K562 (cell line): ENCODE measurements at regions not wholly inside any gene's neighbourhood (a gene's known extent, or its start where the extent isn't known, plus 50 kb on each side); places are given as distances from the start of the nearest gene placed in this dataset.
"Not testable (repeated sequence)": the region's sequence is repeated elsewhere in the genome, so short reads cannot be mapped to it uniquely, and the experiment has no call there.

Source experiments
- ATAC-seq: fragments of 200-7000 bp; cut with Tn5 transposase; 3 replicates; pipeline ENCODE4 v1.9.1; 2020; ENCODE audit warnings: moderate library complexity
- BruUV-seq: library from RNA; stranded (reverse); fragments of 400-500 nt; replicated peaks from 2 replicates; lab custom pipeline; 2021; lab: Mats Ljungman, UMichigan
- CTCF ChIA-PET: fragments of 300-600 bp; formaldehyde crosslinking; extraction: SDS; loops from one replicate; lab custom pipeline; 2021; ENCODE audit warnings: low intra/inter-chr PET ratio; lab: Yijun Ruan, JAX
- POLR2A ChIA-PET: fragments of 300-600, 350-650 bp; sonication (Branson Sonifier 250); formaldehyde crosslinking; extraction: SDS; loops from one replicate; lab custom pipeline; 2021; ENCODE audit warnings: antibody characterized with exemption, inconsistent platforms; lab: Yijun Ruan, JAX
- DNase-seq, 4 experiments: peaks; one replicate each; pipeline versions ENCODE4 v3.0.0 to v3.0.0-alpha.2; 2011 to 2018; ENCODE audit warnings: low spot score in 3 of 4, mixed read lengths in 3 of 4; ENCODE audit errors: extremely low read depth in 1 of 4
- FAIRE-seq: peaks from 2 replicates; lab custom pipeline; 2011; peaks lifted over from hg19 to GRCh38; lab: Jason Lieb, UNC
- H2AFZ ChIP-seq: 2 replicates; pipeline ENCODE4 v1.6.0; 2011; ENCODE audit warnings: low read depth, low read length, control low read depth, inconsistent platforms
- H3K27ac ChIP-seq: fragments of 200-600 bp; 3 replicates; pipeline ENCODE4 v1.8.0; 2011; ENCODE audit warnings: low read depth, mild to moderate bottlenecking, control low read depth, inconsistent platforms, low read length, moderate library complexity, mixed read lengths; ENCODE audit errors: extremely low read depth
- H3K27me3 ChIP-seq, 2 experiments: fragments of 300-600 bp in 1 of 2; 2 replicates in 1 of 2; 3 replicates in 1 of 2; pipeline versions ENCODE4 v1.6.0 to v1.8.0; 2011; ENCODE audit warnings: inconsistent platforms in 2 of 2, low read length in 2 of 2, mild to moderate bottlenecking in 1 of 2, mixed read lengths in 1 of 2, moderate library complexity in 1 of 2; ENCODE audit not compliant: control insufficient read depth in 2 of 2, insufficient read depth in 2 of 2
- H3K36me3 ChIP-seq: fragments of 300-600 bp; 3 replicates; pipeline ENCODE4 v1.8.0; 2011; ENCODE audit warnings: mild to moderate bottlenecking, low read length, inconsistent platforms; ENCODE audit not compliant: control insufficient read depth, insufficient read depth
- H3K4me1 ChIP-seq, 2 experiments: fragments of 200-600 bp in 1 of 2; replicated peaks in 1 of 2; 2 replicates in 1 of 2; 3 replicates in 1 of 2; pipeline versions ENCODE4 v1.5.1 to v1.8.0; 2011; ENCODE audit warnings: inconsistent platforms in 2 of 2, low read length in 2 of 2, mild to moderate bottlenecking in 1 of 2, mixed read lengths in 1 of 2, moderate library complexity in 1 of 2; ENCODE audit not compliant: control insufficient read depth in 2 of 2, insufficient read depth in 2 of 2
- H3K4me2 ChIP-seq: 2 replicates; pipeline ENCODE4 v1.6.1; 2011; ENCODE audit warnings: low read length, control low read depth, inconsistent platforms, mixed read lengths; ENCODE audit not compliant: insufficient read depth
- H3K4me3 ChIP-seq: fragments of 200-600 bp; sonication (generic), shearing (Covaris generic); 2 replicates; pipeline ENCODE4 v1.5.1; 2016; ENCODE audit warnings: control low read depth, inconsistent platforms
- H3K79me2 ChIP-seq: fragments of 200-600 bp; 3 replicates; pipeline ENCODE4 v1.8.0; 2011; ENCODE audit warnings: low read length, inconsistent platforms; ENCODE audit not compliant: control insufficient read depth, insufficient read depth
- H3K9ac ChIP-seq, 2 experiments: 2 replicates each; pipeline versions ENCODE4 v1.6.0 to v1.6.1; 2011; ENCODE audit warnings: low read depth in 2 of 2, low read length in 2 of 2, control low read depth in 1 of 2, inconsistent platforms in 1 of 2, mild to moderate bottlenecking in 1 of 2, mixed read lengths in 1 of 2; ENCODE audit not compliant: insufficient read depth in 1 of 2
- H3K9me1 ChIP-seq: one replicate; pipeline ENCODE4 v1.6.0; 2011; ENCODE audit warnings: inconsistent platforms, mild to moderate bottlenecking, low read length, moderate library complexity; ENCODE audit not compliant: control insufficient read depth, insufficient read depth
- H3K9me3 ChIP-seq: replicated peaks from 2 replicates; pipeline ENCODE4 v1.5.1; 2011; ENCODE audit warnings: low read depth, low read length, inconsistent platforms; ENCODE audit not compliant: control insufficient read depth, insufficient read depth
- H4K20me1 ChIP-seq: replicated peaks from 2 replicates; pipeline ENCODE4 v1.6.1; 2011; ENCODE audit warnings: low read length, inconsistent platforms, mixed read lengths; ENCODE audit not compliant: control insufficient read depth, insufficient read depth
- ZNF23 ChIP-seq: fragments of 250-450 bp; sonication (Bioruptor Pico); IDR thresholded peaks from 2 replicates; pipeline ENCODE4 v1.4.0; 2020; ENCODE audit warnings: mild to moderate bottlenecking
- WGBS: fragments of 100-300 bp; shearing (Covaris generic); methylation state at CpG from one replicate; pipeline ENCODE4 v1.1.6; 2016; ENCODE audit warnings: low coverage, mixed read lengths; ENCODE audit not compliant: insufficient coverage; ENCODE audit errors: missing lambda C conversion rate; 5-methylcytosine and 5-hydroxymethylcytosine counted together
- in situ Hi-C: fragments of 300-500 bp; cut with MboI; formaldehyde crosslinking; loops from 4 replicates; pipeline ENCODE4 v1.15.0; 2018; ENCODE audit warnings: inconsistent platforms, mixed read lengths
- intact Hi-C: fragments of 100-400 bp; cut with micrococcal nuclease; formaldehyde crosslinking; loops from 2 replicates; pipeline ENCODE4 v1.14.2; 2022

DNA sequence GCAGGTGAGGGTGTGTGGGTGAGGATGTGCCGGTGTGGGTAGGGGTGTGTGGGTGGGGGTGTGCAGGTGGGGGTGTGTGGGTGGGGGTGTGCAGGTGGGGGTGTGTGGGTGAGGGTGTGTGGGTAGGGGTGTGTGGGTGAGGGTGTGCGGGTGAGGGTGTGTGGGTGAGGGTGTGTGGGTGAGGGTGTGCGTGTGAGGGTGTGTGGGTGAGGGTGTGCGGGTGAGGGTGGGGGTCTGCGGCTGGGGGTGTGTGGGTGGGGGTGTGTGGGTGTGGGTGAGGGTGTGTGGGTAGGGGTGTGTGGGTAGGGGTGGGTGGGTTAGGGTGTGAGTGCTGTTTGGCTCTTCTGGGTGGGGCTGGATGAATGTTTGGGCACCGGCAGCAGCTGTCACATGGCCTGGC, 241.4 kb upstream of the POTED start:
- no peak overlapping the region for H3K27ac ChIP-seq
- BruUV-seq, result no TSS peak
- intact Hi-C loops (no loop called here), in situ Hi-C loops (no loop called here)
- no peak overlapping the region for H3K4me3 ChIP-seq
- H3K79me2 ChIP-seq, result no peaks in the 10 kb centered on the region
- no peaks in the 10 kb centered on the region for H3K27me3 ChIP-seq
- no peak overlapping the region for H3K9ac ChIP-seq
- FAIRE-seq (no peak), DNase-seq (no peak), ATAC-seq (no peak)
- H3K4me2 ChIP-seq, result no peak overlapping the region
- H3K36me3 ChIP-seq, result no peaks in the 10 kb centered on the region
- no peak for TF ChIP-seq ZNF23 (CRISPR knock-in tag)
- ChIA-PET CTCF (no interaction called here), POLR2A (no interaction called here)
- no peaks in the 10 kb centered on the region for H3K4me1 ChIP-seq
- H4K20me1 ChIP-seq, result no peaks in the 10 kb centered on the region
- no peaks in the 10 kb centered on the region for H3K9me1 ChIP-seq
- no CpG with 5 or more reads among the region's 6 CpGs for WGBS
- H3K9me3 ChIP-seq, result no peaks in the 10 kb centered on the region
- no peak overlapping the region for H2AFZ ChIP-seq

DNA sequence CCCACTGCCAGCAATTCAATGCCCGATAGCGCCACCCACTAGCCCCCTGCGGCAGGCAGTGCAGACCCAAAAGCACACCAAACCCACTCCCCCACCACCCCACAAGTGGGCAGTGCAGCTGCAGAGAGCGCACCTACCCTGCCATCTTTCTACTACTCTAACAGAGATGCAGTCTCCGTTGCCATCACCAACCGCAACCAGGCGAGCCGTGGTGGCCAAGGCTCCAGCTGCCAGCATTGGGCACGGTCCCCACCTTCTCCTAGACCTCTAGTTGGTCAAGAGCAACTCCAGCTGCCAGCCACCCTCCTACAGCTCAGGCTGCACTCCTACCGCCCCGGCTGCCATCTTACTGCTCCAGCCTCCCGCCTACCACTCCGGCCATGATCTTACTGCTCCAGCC, 236.9 kb upstream of the POTED start:
- H3K9ac ChIP-seq, H3K4me3 ChIP-seq, H3K79me2 ChIP-seq, H3K4me1 ChIP-seq, POLR2A ChIA-PET, FAIRE-seq, intact Hi-C loops, BruUV-seq, H3K27me3 ChIP-seq, H3K9me1 ChIP-seq, H3K36me3 ChIP-seq, H4K20me1 ChIP-seq, H3K4me2 ChIP-seq, H3K27ac ChIP-seq, H3K9me3 ChIP-seq, CTCF ChIA-PET, ATAC-seq, DNase-seq, in situ Hi-C loops, H2AFZ ChIP-seq: not testable (repeated sequence)
- 0% methylated on average over 7 of the region's 13 CpGs for WGBS

DNA sequence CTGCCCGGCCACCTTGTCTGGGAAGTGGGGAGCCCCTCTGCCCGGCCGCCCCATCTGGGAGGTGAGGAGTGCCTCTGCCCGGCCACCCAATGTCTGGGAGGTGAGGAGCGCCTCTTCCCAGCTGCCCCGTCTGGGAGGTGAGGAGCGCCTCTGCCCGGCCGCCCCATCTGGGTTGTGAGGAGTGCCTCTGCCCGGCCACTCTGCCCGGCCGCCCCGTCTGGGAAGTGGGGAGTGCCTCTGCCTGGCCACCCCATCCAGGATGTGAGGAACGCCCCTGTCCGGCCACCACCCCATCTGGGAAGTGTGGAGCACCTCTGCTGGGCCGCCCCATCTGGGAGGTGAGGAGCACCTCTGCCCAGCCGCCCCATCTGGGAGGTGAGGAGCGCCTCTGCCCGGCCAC, 230.6 kb upstream of the POTED start:
- ATAC-seq, CTCF ChIA-PET, DNase-seq, H3K9ac ChIP-seq, H3K4me3 ChIP-seq, H3K27ac ChIP-seq, H4K20me1 ChIP-seq, H3K27me3 ChIP-seq, intact Hi-C loops, H3K9me3 ChIP-seq, H2AFZ ChIP-seq, H3K4me2 ChIP-seq, H3K79me2 ChIP-seq, H3K36me3 ChIP-seq, H3K4me1 ChIP-seq, POLR2A ChIA-PET, BruUV-seq, H3K9me1 ChIP-seq, FAIRE-seq, in situ Hi-C loops: not testable (repeated sequence)
- WGBS, result under 1% methylated on average over 11 of the region's 19 CpGs

DNA sequence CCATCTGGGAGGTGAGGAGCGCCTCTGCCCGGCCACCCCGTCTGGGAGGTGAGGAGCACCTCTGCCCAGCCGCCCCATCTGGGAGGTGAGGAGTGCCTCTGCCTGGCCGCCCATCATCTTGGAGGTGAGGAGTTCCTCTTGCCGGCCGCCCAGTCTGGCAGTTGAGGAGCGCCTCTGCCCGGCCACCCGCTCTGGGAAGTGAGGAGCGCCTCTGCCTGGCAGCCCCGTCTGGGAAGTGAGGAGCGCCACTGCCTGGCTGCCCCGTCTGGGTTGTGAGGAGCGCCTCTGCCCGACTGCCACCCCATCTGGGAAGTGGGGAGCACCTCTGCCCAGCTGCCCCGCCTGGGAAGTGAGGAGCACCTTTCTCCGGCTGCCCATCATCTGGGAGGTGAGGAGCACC, 230.0 kb upstream of the POTED start:
- DNase-seq, H3K27ac ChIP-seq, in situ Hi-C loops, H3K4me1 ChIP-seq, FAIRE-seq, BruUV-seq, intact Hi-C loops, H3K9ac ChIP-seq, H4K20me1 ChIP-seq, H3K79me2 ChIP-seq, ATAC-seq, H3K9me1 ChIP-seq, H3K9me3 ChIP-seq, CTCF ChIA-PET, H3K4me2 ChIP-seq, POLR2A ChIA-PET, H3K27me3 ChIP-seq, H3K36me3 ChIP-seq, H2AFZ ChIP-seq, H3K4me3 ChIP-seq: not testable (repeated sequence)
- WGBS, result 0% methylated on average over 11 of the region's 18 CpGs
